IMR-90 (cell line): ENCODE measurements at regions not wholly inside any gene's neighbourhood (a gene's known extent, or its start where the extent isn't known, plus 50 kb on each side); places are given as distances from the start of the nearest gene placed in this dataset.

Experiments
- ATAC-seq: fragments of 200-7000 bp; cut with Tn5 transposase; 2 replicates; pipeline ENCODE4 v1.9.1; 2020; ENCODE audit warnings: low read depth, mild to moderate bottlenecking, moderate library complexity
- BruUV-seq: library from RNA; stranded (reverse); fragments of 400-500 nt; replicated peaks from 2 replicates; lab custom pipeline; 2021; lab: Mats Ljungman, UMichigan
- CTCF ChIA-PET: fragments of 300-600 bp; formaldehyde crosslinking; extraction: SDS; loops from one replicate; lab custom pipeline; 2021; ENCODE audit warnings: antibody characterized with exemption; lab: Yijun Ruan, JAX
- POLR2A ChIA-PET: fragments of 300-600 bp; sonication (Branson Sonifier 250); formaldehyde crosslinking; loops from one replicate; lab custom pipeline; 2022; ENCODE audit warnings: antibody characterized with exemption; ENCODE audit not compliant: unreplicated experiment; lab: Charles Lee
- DNase-seq: peaks from one replicate; pipeline ENCODE4 v3.0.0; 2013
- H2AFZ ChIP-seq: replicated peaks from 2 replicates; pipeline ENCODE3; 2013; ENCODE audit warnings: low read length, mild to moderate bottlenecking; ENCODE audit not compliant: poor library complexity
- H2AK5ac ChIP-seq: 2 replicates; pipeline ENCODE4 v1.6.1; 2013; ENCODE audit warnings: low read depth, low read length, inconsistent platforms
- H2AK9ac ChIP-seq: replicated peaks from 2 replicates; pipeline ENCODE3; 2013; ENCODE audit warnings: mild to moderate bottlenecking, low read depth, low read length, moderate library complexity; ENCODE audit not compliant: poor library complexity
- H2BK120ac ChIP-seq: 2 replicates; pipeline ENCODE4 v1.6.1; 2013; ENCODE audit warnings: low read depth, low read length, inconsistent platforms
- H2BK15ac ChIP-seq: 3 replicates; pipeline ENCODE4 v1.6.1; 2013; ENCODE audit warnings: low read depth, low read length, inconsistent platforms
- H2BK20ac ChIP-seq: 2 replicates; pipeline ENCODE4 v1.6.1; 2013; ENCODE audit warnings: low read depth, mild to moderate bottlenecking, inconsistent platforms, low read length, moderate library complexity
- H2BK5ac ChIP-seq: 2 replicates; pipeline ENCODE4 v1.6.1; 2013; ENCODE audit warnings: mild to moderate bottlenecking, low read depth, low read length, inconsistent platforms; ENCODE audit not compliant: poor library complexity, severe bottlenecking
- H3K14ac ChIP-seq: replicated peaks from 2 replicates; pipeline ENCODE4 v1.6.1; 2013; ENCODE audit warnings: low read depth, low read length, inconsistent platforms
- H3K18ac ChIP-seq: 2 replicates; pipeline ENCODE4 v1.6.1; 2013; ENCODE audit warnings: low read depth, low read length, control low read depth
- H3K23ac ChIP-seq: 2 replicates; pipeline ENCODE4 v1.6.1; 2013; ENCODE audit warnings: low read depth, low read length, inconsistent platforms
- H3K27ac ChIP-seq: 2 replicates; pipeline ENCODE4 v1.5.1; 2013; ENCODE audit warnings: mild to moderate bottlenecking, control low read depth, low read length; ENCODE audit not compliant: insufficient read depth
- H3K27me3 ChIP-seq: 2 replicates; pipeline ENCODE4 v1.6.1; 2013; ENCODE audit warnings: low read length; ENCODE audit not compliant: control insufficient read depth, insufficient read depth
- H3K36me3 ChIP-seq: 2 replicates; pipeline ENCODE4 v1.6.1; 2013; ENCODE audit warnings: low read length, mixed read lengths; ENCODE audit not compliant: control insufficient read depth, insufficient read depth
- H3K4ac ChIP-seq: 2 replicates; pipeline ENCODE4 v1.6.1; 2013; ENCODE audit warnings: low read depth, low read length, inconsistent platforms
- H3K4me1 ChIP-seq: 2 replicates; pipeline ENCODE4 v1.6.1; 2013; ENCODE audit warnings: low read length, mixed read lengths; ENCODE audit not compliant: control insufficient read depth, insufficient read depth
- H3K4me2 ChIP-seq: 2 replicates; pipeline ENCODE4 v1.6.1; 2013; ENCODE audit warnings: low read depth, mild to moderate bottlenecking, control low read depth, low read length, moderate library complexity
- H3K4me3 ChIP-seq: 2 replicates; pipeline ENCODE4 v1.5.1; 2013; ENCODE audit warnings: low read depth, mild to moderate bottlenecking, control low read depth, low read length, moderate library complexity; ENCODE audit not compliant: insufficient read depth
- H3K56ac ChIP-seq: 2 replicates; pipeline ENCODE4 v1.6.1; 2013; ENCODE audit warnings: low read length, inconsistent platforms; ENCODE audit not compliant: insufficient read depth; ENCODE audit errors: extremely low read depth
- H3K79me1 ChIP-seq, 2 experiments: 2 replicates each; pipeline ENCODE4 v1.6.1; 2013; ENCODE audit warnings: low read length in 2 of 2, inconsistent platforms in 1 of 2, low read depth in 1 of 2
- H3K9ac ChIP-seq: 2 replicates; pipeline ENCODE4 v1.6.1; 2013; ENCODE audit warnings: low read depth, low read length, control low read depth
- H3K9me1 ChIP-seq: 2 replicates; pipeline ENCODE4 v1.6.1; 2013; ENCODE audit warnings: low read length, inconsistent platforms; ENCODE audit not compliant: insufficient read depth
- H3K9me3 ChIP-seq: 2 replicates; pipeline ENCODE4 v1.6.1; 2013; ENCODE audit warnings: low read length; ENCODE audit not compliant: control insufficient read depth, insufficient read depth
- H4K20me1 ChIP-seq: 2 replicates; pipeline ENCODE4 v1.6.1; 2013; ENCODE audit warnings: low read length, inconsistent platforms; ENCODE audit not compliant: insufficient read depth
- H4K5ac ChIP-seq: 2 replicates; pipeline ENCODE4 v1.6.1; 2013; ENCODE audit warnings: mild to moderate bottlenecking, low read depth, low read length, control low read depth
- H4K8ac ChIP-seq, 2 experiments: 2 replicates each; pipeline ENCODE4 v1.6.1; 2013; ENCODE audit warnings: low read depth in 2 of 2, low read length in 2 of 2, control low read depth in 1 of 2, inconsistent platforms in 1 of 2
- H4K91ac ChIP-seq: 2 replicates; pipeline ENCODE4 v1.6.1; 2013; ENCODE audit warnings: low read depth, low read length, inconsistent platforms; ENCODE audit not compliant: insufficient read depth
- CTCF ChIP-seq: conservative IDR thresholded peaks from 2 replicates; pipeline ENCODE4 v1.5.1; 2012; ENCODE audit warnings: mild to moderate bottlenecking, low read depth, low read length, improper control_type of control experiment
- MAFK ChIP-seq: IDR thresholded peaks from 2 replicates; pipeline ENCODE4 v1.6.1; 2012; ENCODE audit warnings: low read depth, low read length, improper control_type of control experiment
- WGBS, 2 experiments: methylation state at CpG; one replicate each; pipeline versions ENCODE4 v1.1.5 to v1.1.7; 2013; ENCODE audit warnings: missing lambda C conversion rate in 2 of 2; ENCODE audit not compliant: insufficient read length in 1 of 2; ENCODE audit errors: extremely low coverage in 2 of 2; 5-methylcytosine and 5-hydroxymethylcytosine counted together
- dilution Hi-C: fragments of 300-500 bp; cut with HindIII; formaldehyde crosslinking; loops from one replicate; pipeline ENCODE4 v1.14.3; 2018; ENCODE audit warnings: low sequenced_read_pairs; ENCODE audit not compliant: unreplicated experiment
- in situ Hi-C: fragments of 300-500 bp; cut with MboI; formaldehyde crosslinking; loops from 3 replicates; pipeline ENCODE4 v1.14.3; 2019; ENCODE audit warnings: low sequenced_read_pairs, inconsistent platforms, mixed read lengths
- intact Hi-C: fragments of 100-400 bp; cut with micrococcal nuclease; formaldehyde crosslinking; loops from 2 replicates; pipeline ENCODE4 v1.10.0; 2022

GRCh38 chr2:176613323-176613987 is 344.2 kb downstream of the MTX2 start:
- WGBS, 2 experiments = no CpG with 5 or more reads among the region's 3 CpGs
- Histone ChIP-seq H4K91ac (no peak overlapping the region), H3K4me3 (no peak overlapping the region), H3K27ac (no peak overlapping the region), H4K20me1 (no peaks in the 10 kb centered on the region), H3K56ac (no peak overlapping the region), H2BK20ac (no peak overlapping the region), H4K8ac (no peak overlapping the region), H2AK5ac (no peak overlapping the region), H3K4ac (no peak overlapping the region), H2BK5ac (no peak overlapping the region), H3K4me1 (no peaks in the 10 kb centered on the region), H3K23ac (no peak overlapping the region), H3K9ac (no peak overlapping the region), H2BK15ac (no peak overlapping the region), H3K79me1 (no peaks in the 10 kb centered on the region), H2BK120ac (no peak overlapping the region), H2AK9ac (no peak overlapping the region), H3K27me3 (no peaks in the 10 kb centered on the region; the same call in 1 of the 2 replicates), H2AFZ (no peak overlapping the region), H3K4me2 (no peak overlapping the region), H3K9me3 (no peaks in the 10 kb centered on the region), H3K9me1 (no peaks in the 10 kb centered on the region), H3K18ac (no peak overlapping the region), H3K36me3 (no peaks in the 10 kb centered on the region), H4K5ac (no peak overlapping the region), H3K14ac (no peak overlapping the region)
- intact Hi-C loops = no loop called here
- BruUV-seq = no TSS peak
- TF ChIP-seq CTCF = no peak
- no peak for TF ChIP-seq MAFK
- in situ Hi-C loops = no loop called here
- dilution Hi-C loops = no loop called here
- POLR2A ChIA-PET = no interaction called here
- ATAC-seq (no peak), DNase-seq (no peak)
- CTCF ChIA-PET = interaction anchor here (0.7 kb wide), 1 partner anchor 291 kb away, joined by 3 read pairs; no protein-coding TSS in a partner anchor
